Mucosa of stomach (tissue), 1 donor: ENCODE measurements at regions not wholly inside any gene's neighbourhood (a gene's known extent, or its start where the extent isn't known, plus 50 kb on each side); places are given as distances from the start of the nearest gene placed in this dataset.

Experiments
- H3K27me3 ChIP-seq: one replicate; pipeline ENCODE4 v1.7.0; 2013; ENCODE audit warnings: mild to moderate bottlenecking, low read length; ENCODE audit not compliant: control insufficient read depth, insufficient read depth
- H3K36me3 ChIP-seq: one replicate; pipeline ENCODE4 v1.7.0; 2013; ENCODE audit warnings: low read length; ENCODE audit not compliant: control insufficient read depth, insufficient read depth
- H3K4me1 ChIP-seq: one replicate; pipeline ENCODE4 v1.7.0; 2013; ENCODE audit warnings: mild to moderate bottlenecking, low read length; ENCODE audit not compliant: control insufficient read depth, insufficient read depth
- H3K4me3 ChIP-seq: one replicate; pipeline ENCODE4 v1.7.0; 2013; ENCODE audit warnings: low read length
- H3K9ac ChIP-seq: one replicate; pipeline ENCODE4 v1.7.0; 2013; ENCODE audit warnings: mild to moderate bottlenecking, low read length, moderate library complexity
- H3K9me3 ChIP-seq: one replicate; pipeline ENCODE4 v1.7.0; 2013; ENCODE audit warnings: mild to moderate bottlenecking, low read length, moderate library complexity; ENCODE audit not compliant: control insufficient read depth
- donor health status: Pancreatic carcinoma.

GRCh38 chr4:96056346-96056934 lies 216.5 kb downstream of the PDHA2 start:
- Histone ChIP-seq H3K27me3 (no peaks in the 10 kb centered on the region), H3K4me1 (no peaks in the 10 kb centered on the region), H3K9me3 (no peaks in the 10 kb centered on the region), H3K36me3 (no peaks in the 10 kb centered on the region), H3K4me3 (no peak overlapping the region), H3K9ac (no peak overlapping the region)

GRCh38 chr4:96063639-96064038 lies 223.7 kb downstream of the PDHA2 start:
- Histone ChIP-seq H3K4me3 (no peak overlapping the region), H3K36me3 (no peaks in the 10 kb centered on the region), H3K27me3 (no peaks in the 10 kb centered on the region), H3K9me3 (no peaks in the 10 kb centered on the region), H3K9ac (no peak overlapping the region), H3K4me1 (no peaks in the 10 kb centered on the region)

- H3K36me3 ChIP-seq, result no peaks in the 10 kb centered on the region
- H3K27me3 ChIP-seq, result no peaks in the 10 kb centered on the region
- H3K9me3 ChIP-seq, result no peaks in the 10 kb centered on the region
- no peak overlapping the region for H3K4me3 ChIP-seq
- no peaks in the 10 kb centered on the region for H3K4me1 ChIP-seq
- H3K9ac ChIP-seq, result no peak overlapping the region
Measured at GRCh38 chr4:96073461-96073860, 233.6 kb downstream of the PDHA2 start.

- Histone ChIP-seq H3K36me3 (no peaks in the 10 kb centered on the region), H3K27me3 (no peaks in the 10 kb centered on the region), H3K9ac (no peak overlapping the region), H3K4me3 (no peak overlapping the region), H3K4me1 (no peaks in the 10 kb centered on the region), H3K9me3 (no peaks in the 10 kb centered on the region)
Measured at GRCh38 chr4:96092151-96092705, 252.3 kb downstream of the PDHA2 start.

GRCh38 chr4:96093057-96093456 lies 253.2 kb downstream of the PDHA2 start:
- no peak overlapping the region for H3K4me3 ChIP-seq

GRCh38 chr4:96093563-96093962 lies 253.7 kb downstream of the PDHA2 start:
- Histone ChIP-seq H3K9ac (no peak overlapping the region), H3K36me3 (no peaks in the 10 kb centered on the region), H3K27me3 (no peaks in the 10 kb centered on the region), H3K9me3 (no peaks in the 10 kb centered on the region), H3K4me1 (no peaks in the 10 kb centered on the region), H3K4me3 (no peak overlapping the region)

More at GRCh38 chr4:96093057-96093456, 253.2 kb downstream of the PDHA2 start:
- Histone ChIP-seq H3K4me1 (no peaks in the 10 kb centered on the region), H3K9ac (no peak overlapping the region), H3K27me3 (no peaks in the 10 kb centered on the region), H3K9me3 (no peaks in the 10 kb centered on the region), H3K36me3 (no peaks in the 10 kb centered on the region)

GRCh38 chr4:96094183-96094582 lies 254.3 kb downstream of the PDHA2 start:
- Histone ChIP-seq H3K36me3 (no peaks in the 10 kb centered on the region), H3K4me3 (no peak overlapping the region), H3K4me1 (no peaks in the 10 kb centered on the region), H3K27me3 (no peaks in the 10 kb centered on the region), H3K9ac (no peak overlapping the region), H3K9me3 (no peaks in the 10 kb centered on the region)

GRCh38 chr4:96097040-96097607 lies 257.2 kb downstream of the PDHA2 start:
- H3K36me3 ChIP-seq, result no peaks in the 10 kb centered on the region
- no peaks in the 10 kb centered on the region for H3K27me3 ChIP-seq
- H3K9ac ChIP-seq, result no peak overlapping the region
- H3K9me3 ChIP-seq, result no peaks in the 10 kb centered on the region
- H3K4me3 ChIP-seq, result no peak overlapping the region
- no peaks in the 10 kb centered on the region for H3K4me1 ChIP-seq

GRCh38 chr4:96097693-96098092 lies 257.8 kb downstream of the PDHA2 start:
- no peaks in the 10 kb centered on the region for H3K9me3 ChIP-seq
- no peaks in the 10 kb centered on the region for H3K27me3 ChIP-seq
- H3K4me3 ChIP-seq, result no peak overlapping the region
- no peaks in the 10 kb centered on the region for H3K4me1 ChIP-seq
- H3K36me3 ChIP-seq, result no peaks in the 10 kb centered on the region
- no peak overlapping the region for H3K9ac ChIP-seq

- Histone ChIP-seq H3K4me3 (no peak overlapping the region), H3K36me3 (no peaks in the 10 kb centered on the region), H3K9ac (no peak overlapping the region), H3K4me1 (no peaks in the 10 kb centered on the region), H3K27me3 (no peaks in the 10 kb centered on the region), H3K9me3 (no peaks in the 10 kb centered on the region)
Measured at GRCh38 chr4:96099031-96099430, 259.1 kb downstream of the PDHA2 start.

- H3K36me3 ChIP-seq, result no peaks in the 10 kb centered on the region
- no peak overlapping the region for H3K4me3 ChIP-seq
- no peak overlapping the region for H3K9ac ChIP-seq
- no peaks in the 10 kb centered on the region for H3K9me3 ChIP-seq
- no peaks in the 10 kb centered on the region for H3K4me1 ChIP-seq
- H3K27me3 ChIP-seq, result no peaks in the 10 kb centered on the region
Measured at GRCh38 chr4:96102541-96103026, 262.7 kb downstream of the PDHA2 start.

GRCh38 chr4:96103086-96103485 lies 263.2 kb downstream of the PDHA2 start:
- no peaks in the 10 kb centered on the region for H3K9me3 ChIP-seq
- no peaks in the 10 kb centered on the region for H3K4me1 ChIP-seq
- H3K9ac ChIP-seq, result no peak overlapping the region
- H3K4me3 ChIP-seq, result no peak overlapping the region
- H3K36me3 ChIP-seq, result no peaks in the 10 kb centered on the region
- H3K27me3 ChIP-seq, result no peaks in the 10 kb centered on the region
